NCI-H2029 (cell line): ENCODE measurements at regions not wholly inside any gene's neighbourhood (a gene's known extent, or its start where the extent isn't known, plus 50 kb on each side); places are given as distances from the start of the nearest gene placed in this dataset.

Experiments
- DNase-seq: peaks from one replicate; lab custom pipeline; 2025; lab: John Stamatoyannopoulos, UW

- DNase-seq = no peak
Measured at GRCh38 chr4:17098996-17099395, 200.6 kb upstream of the LDB2 start.

GRCh38 chr4:17098401-17098800 is 200.0 kb upstream of the LDB2 start:
- no peak for DNase-seq

GRCh38 chr4:17097362-17097761 is 198.9 kb upstream of the LDB2 start:
- DNase-seq = no peak

GRCh38 chr4:17096692-17097091 is 198.2 kb upstream of the LDB2 start:
- no peak for DNase-seq

GRCh38 chr4:17095771-17096170 is 197.3 kb upstream of the LDB2 start:
- no peak for DNase-seq

DNA sequence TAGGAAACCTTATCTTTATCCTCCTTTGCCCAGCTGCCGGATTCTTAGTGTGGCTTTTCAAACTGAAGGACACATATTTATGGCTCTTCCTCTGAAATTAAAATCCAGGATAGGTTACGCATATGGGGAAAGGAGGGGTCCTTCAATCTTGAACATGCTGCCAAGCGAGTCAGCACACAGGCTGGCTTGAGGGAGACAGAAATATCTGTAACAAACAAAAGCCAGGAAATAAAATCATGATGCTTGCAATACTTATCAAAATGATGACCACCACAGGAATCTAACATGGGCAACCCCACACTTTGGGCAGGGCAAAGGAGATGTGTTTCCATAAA is 196.4 kb upstream of the LDB2 start:
- DNase-seq = no peak

DNA sequence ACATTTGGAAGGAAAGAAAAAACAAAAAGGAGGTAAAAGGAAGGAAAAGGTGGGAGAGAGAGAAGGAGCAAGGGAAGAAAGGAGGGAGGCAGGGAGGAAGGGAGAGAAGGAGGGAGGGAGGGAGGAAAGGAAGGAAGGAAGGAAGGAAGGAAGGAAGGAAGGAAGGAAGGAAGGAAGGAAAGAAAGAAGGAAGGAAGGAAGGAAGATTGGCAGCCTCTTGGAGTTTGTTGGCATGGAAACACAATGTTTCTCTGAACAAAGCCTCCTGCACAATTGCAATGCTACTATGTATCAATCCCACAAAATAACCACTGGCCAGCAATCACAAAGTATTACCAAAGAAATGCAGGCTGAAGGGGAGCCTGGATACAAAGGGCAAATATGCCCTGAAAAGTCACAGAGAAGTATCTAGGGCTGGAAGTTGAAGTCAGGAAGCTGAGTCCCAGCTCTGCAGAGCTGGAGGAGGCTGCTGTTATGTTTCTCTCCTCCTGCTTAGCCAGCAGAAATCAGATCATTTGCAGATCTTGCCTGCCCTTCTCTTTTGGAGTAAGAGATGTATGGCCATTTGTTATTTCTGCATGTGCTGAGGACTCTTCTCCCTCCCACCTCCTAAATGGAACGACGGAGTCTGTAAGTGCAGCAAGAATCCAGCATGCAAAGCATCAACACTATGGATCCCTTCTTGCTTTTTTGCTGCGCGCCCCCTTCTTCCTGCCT is 195.9 kb upstream of the LDB2 start:
- no peak for DNase-seq

DNA sequence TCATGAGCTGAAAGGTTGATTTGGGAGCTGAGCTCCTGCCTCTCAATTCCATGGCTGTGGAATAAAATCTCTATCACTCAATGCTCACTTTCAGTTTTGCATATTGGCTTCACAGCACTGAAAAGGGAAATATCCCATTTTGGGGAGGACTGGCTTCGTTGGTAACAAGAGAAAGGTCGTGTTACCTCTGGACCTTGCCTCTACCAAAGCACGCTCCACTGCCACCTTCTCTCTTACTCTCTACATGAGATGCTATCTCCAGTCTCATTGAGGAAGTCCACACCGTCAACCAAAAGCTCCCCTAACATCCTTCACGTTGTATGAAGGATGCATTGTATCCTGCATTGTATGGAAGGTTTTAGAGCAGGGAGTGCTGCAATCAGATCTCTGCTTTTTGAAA is 195.0 kb upstream of the LDB2 start:
- DNase-seq = no peak

- no peak for DNase-seq
Measured at GRCh38 chr4:17092736-17093437, 194.4 kb upstream of the LDB2 start.

GRCh38 chr4:17091104-17091503 is 192.7 kb upstream of the LDB2 start:
- no peak for DNase-seq

- DNase-seq = no peak
Measured at GRCh38 chr4:17090063-17090462, 191.6 kb upstream of the LDB2 start.

DNA sequence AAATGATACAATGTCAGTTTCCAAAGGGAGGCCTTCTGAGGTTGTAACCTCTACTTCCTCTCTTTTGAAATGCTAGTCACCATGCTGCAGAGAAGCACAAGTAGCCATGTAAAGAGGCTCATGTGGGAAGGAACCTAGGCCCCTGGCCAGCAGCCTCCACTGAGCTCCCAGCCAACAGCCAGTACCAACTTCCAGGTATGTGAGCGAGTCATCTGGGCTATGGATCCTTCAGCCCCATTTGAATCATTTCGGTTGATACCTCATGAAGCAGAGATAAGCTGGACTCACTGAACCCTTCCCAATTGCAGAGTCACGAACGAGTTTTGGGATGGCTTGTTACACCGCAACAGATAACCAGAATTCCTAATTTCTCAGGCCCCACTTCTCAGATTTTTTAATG is 187.0 kb upstream of the LDB2 start:
- no peak for DNase-seq

- no peak for DNase-seq
Measured at GRCh38 chr4:17082186-17082585, 183.7 kb upstream of the LDB2 start.

DNA sequence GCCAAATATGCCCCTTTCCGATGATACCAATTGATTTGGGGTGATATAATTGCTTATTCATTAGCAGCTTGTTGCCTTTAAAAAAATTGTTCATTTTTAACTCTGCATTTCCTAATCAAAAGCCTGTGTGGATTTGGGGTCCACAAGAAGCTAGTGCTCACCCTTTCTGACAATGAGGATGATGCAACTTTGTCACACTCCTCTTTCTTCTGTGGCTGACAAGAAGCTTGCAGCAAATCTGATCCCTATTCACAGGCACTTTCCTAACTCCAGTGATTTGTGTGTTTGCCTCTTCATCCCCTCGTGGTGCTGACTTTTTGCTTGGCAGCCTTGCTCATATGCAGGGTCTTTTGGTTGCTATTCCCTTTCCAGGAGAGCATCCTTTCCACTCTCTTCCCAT is 182.7 kb upstream of the LDB2 start:
- DNase-seq = no peak

- no peak for DNase-seq
Measured at GRCh38 chr4:17077105-17077504, 178.7 kb upstream of the LDB2 start.

GRCh38 chr4:17072483-17072882 is 174.0 kb upstream of the LDB2 start:
- DNase-seq = no peak

DNA sequence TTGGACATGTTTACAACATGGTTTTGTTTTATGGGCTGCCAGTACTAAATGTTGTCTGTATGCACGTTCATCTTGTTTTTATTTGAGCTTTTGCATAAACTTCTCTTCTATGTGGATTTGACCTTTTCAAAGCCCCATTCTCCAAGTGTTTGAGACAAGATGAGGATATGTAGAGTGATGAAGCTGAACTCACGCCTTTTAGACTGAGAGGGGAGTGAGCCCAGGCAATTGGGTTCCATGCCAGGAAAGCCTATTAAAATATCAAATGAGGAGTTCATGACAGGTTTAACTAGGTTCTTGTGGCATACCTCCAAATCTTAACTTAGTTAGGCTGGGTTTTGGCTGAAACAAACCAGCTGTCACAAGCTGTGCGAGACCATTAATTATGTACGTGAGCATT is 170.4 kb upstream of the LDB2 start:
- DNase-seq = no peak

DNA sequence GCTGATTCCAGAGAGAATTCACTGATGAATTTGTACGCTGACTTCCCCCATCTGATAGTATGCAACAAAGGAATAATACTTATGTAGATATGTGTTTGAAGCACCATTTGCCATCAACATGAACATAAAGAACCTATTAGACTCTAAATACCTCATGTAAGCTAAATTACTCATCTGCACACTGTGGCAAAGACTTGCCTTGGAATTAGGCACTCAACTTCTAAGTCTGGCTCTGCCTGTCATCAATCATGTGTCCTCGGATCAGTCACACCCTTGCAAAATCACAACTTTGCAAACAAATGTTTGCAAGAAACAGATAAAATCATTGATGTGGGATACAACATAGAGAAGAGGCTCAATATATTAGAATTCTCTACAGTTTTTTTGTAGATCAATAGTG is 169.9 kb upstream of the LDB2 start:
- no peak for DNase-seq

- DNase-seq = no peak
Measured at GRCh38 chr4:17066972-17067371, 168.5 kb upstream of the LDB2 start.

GRCh38 chr4:17066236-17066635 is 167.8 kb upstream of the LDB2 start:
- DNase-seq = no peak

GRCh38 chr4:17065821-17066220 is 167.4 kb upstream of the LDB2 start:
- no peak for DNase-seq

GRCh38 chr4:17064959-17065358 is 166.5 kb upstream of the LDB2 start:
- no peak for DNase-seq

DNA sequence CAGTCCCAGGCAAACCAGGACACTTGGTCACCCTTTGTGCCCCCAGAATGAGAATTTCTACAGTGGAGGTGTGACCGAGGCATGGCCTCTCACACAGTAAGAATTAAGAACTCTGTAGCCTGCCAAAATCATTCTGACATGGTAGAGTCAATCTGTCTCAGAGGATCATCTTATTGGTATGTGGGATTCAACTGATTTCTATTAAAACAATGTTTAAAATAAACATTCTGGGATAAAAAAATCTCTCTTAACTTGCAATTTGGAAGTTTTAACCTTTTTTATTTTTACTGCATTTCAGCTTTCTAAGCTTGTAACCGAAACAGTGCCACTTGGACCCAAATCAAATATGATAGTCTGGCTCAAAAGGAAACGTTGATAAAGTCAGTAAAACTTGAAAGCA is 165.4 kb upstream of the LDB2 start:
- DNase-seq = no peak

GRCh38 chr4:17060230-17060629 is 161.8 kb upstream of the LDB2 start:
- DNase-seq = no peak
